Neural cell (in vitro differentiated cells): ENCODE measurements at regions not wholly inside any gene's neighbourhood (a gene's known extent, or its start where the extent isn't known, plus 50 kb on each side); places are given as distances from the start of the nearest gene placed in this dataset.

Experiments used
- H2AFZ ChIP-seq: fragments of 200-600, 300-800 bp; sonication (generic), shearing (Covaris generic); 2 replicates; pipeline ENCODE4 v1.6.0; 2014; ENCODE audit warnings: low read depth, mild to moderate bottlenecking, antibody characterized with exemption, low read length, moderate library complexity
- H3F3A ChIP-seq: fragments of 200-600 bp; shearing (Covaris generic); 2 replicates; pipeline ENCODE4 v1.6.1; 2016; ENCODE audit warnings: mild to moderate bottlenecking, moderate library complexity, mixed read lengths, antibody characterized with exemption, low read length; ENCODE audit not compliant: insufficient read depth, poor library complexity, severe bottlenecking
- H3K27ac ChIP-seq: fragments of 200-600, 300-800 bp; sonication (generic), shearing (Covaris generic); 2 replicates; pipeline ENCODE4 v1.5.1; 2014; ENCODE audit warnings: mild to moderate bottlenecking, low read length, moderate library complexity
- H3K27me3 ChIP-seq: fragments of 300-800, 200-600 bp; sonication (generic), shearing (Covaris generic); 2 replicates; pipeline ENCODE4 v1.6.0; 2014; ENCODE audit warnings: mild to moderate bottlenecking, low read depth, low read length, moderate library complexity; ENCODE audit not compliant: insufficient read depth
- H3K36me3 ChIP-seq: fragments of 300-800, 200-600 bp; sonication (generic), shearing (Covaris generic); 2 replicates; pipeline ENCODE4 v1.5.1; 2014; ENCODE audit warnings: mild to moderate bottlenecking, antibody characterized with exemption, low read length, moderate library complexity; ENCODE audit not compliant: insufficient read depth
- H3K4me2 ChIP-seq: fragments of 300-800, 200-600 bp; sonication (generic), shearing (Covaris generic); 2 replicates; pipeline ENCODE4 v1.6.0; 2014; ENCODE audit warnings: mild to moderate bottlenecking, low read length
- H3K4me3 ChIP-seq: fragments of 300-800, 200-600 bp; sonication (generic), shearing (Covaris generic); 2 replicates; pipeline ENCODE4 v1.5.1; 2014; ENCODE audit warnings: mild to moderate bottlenecking, low read length, moderate library complexity
- H3K79me2 ChIP-seq: fragments of 200-600 bp; shearing (Covaris generic); replicated peaks from 2 replicates; pipeline ENCODE4 v1.6.0; 2014; ENCODE audit warnings: mild to moderate bottlenecking, low read length, moderate library complexity; ENCODE audit not compliant: insufficient read depth
- H3K9ac ChIP-seq: fragments of 300-800, 200-600 bp; sonication (generic), shearing (Covaris generic); 2 replicates; pipeline ENCODE4 v1.6.1; 2016; ENCODE audit warnings: mild to moderate bottlenecking, low read length, mixed read lengths
- H3K9me2 ChIP-seq: fragments of 200-600 bp; shearing (Covaris generic); 2 replicates; pipeline ENCODE4 v1.6.1; 2016; ENCODE audit warnings: mild to moderate bottlenecking, low read length, mixed read lengths; ENCODE audit not compliant: insufficient read depth
- H3K9me3 ChIP-seq: fragments of 200-600, 300-800 bp; sonication (generic), shearing (Covaris generic); 2 replicates; pipeline ENCODE4 v1.6.1; 2016; ENCODE audit warnings: mild to moderate bottlenecking, mixed run types, low read length, moderate library complexity, mixed read lengths
- H4K20me1 ChIP-seq: fragments of 200-600 bp; shearing (Covaris generic); 2 replicates; pipeline ENCODE4 v1.6.1; 2016; ENCODE audit warnings: mild to moderate bottlenecking, mixed run types; ENCODE audit not compliant: insufficient read depth
- CTCF ChIP-seq: fragments of 450-650 bp; IDR thresholded peaks from 2 replicates; pipeline ENCODE4 v1.5.1; 2014; ENCODE audit warnings: antibody characterized with exemption, mild to moderate bottlenecking, moderate library complexity; ENCODE audit not compliant: poor library complexity, severe bottlenecking
- EP300 ChIP-seq: fragments of 450-650 bp; conservative IDR thresholded peaks from 2 replicates; pipeline ENCODE4 v1.6.1; 2014; ENCODE audit warnings: antibody characterized with exemption, mild to moderate bottlenecking, moderate library complexity; ENCODE audit not compliant: poor library complexity, severe bottlenecking
- EZH2 ChIP-seq: fragments of 200-600, 300-800 bp; shearing (Covaris generic), sonication (generic); IDR thresholded peaks from 2 replicates; pipeline ENCODE4 v1.6.1; 2014; ENCODE audit warnings: antibody characterized with exemption, low read length, borderline replicate concordance, mild to moderate bottlenecking; ENCODE audit not compliant: insufficient read depth, poor library complexity, severe bottlenecking
- MXI1 ChIP-seq: fragments of 450-650 bp; conservative IDR thresholded peaks from 2 replicates; pipeline ENCODE4 v1.6.1; 2014; ENCODE audit warnings: antibody characterized with exemption, mild to moderate bottlenecking; ENCODE audit not compliant: poor library complexity, severe bottlenecking
- POLR2AphosphoS5 ChIP-seq: IDR thresholded peaks from 2 replicates; pipeline ENCODE4 v1.6.1; 2012
- RAD21 ChIP-seq: fragments of 450-650 bp; conservative IDR thresholded peaks from 2 replicates; pipeline ENCODE4 v1.6.1; 2014; ENCODE audit warnings: antibody characterized with exemption, mild to moderate bottlenecking, moderate library complexity
- REST ChIP-seq: IDR thresholded peaks from 2 replicates; pipeline ENCODE4 v1.6.1; 2012; ENCODE audit warnings: borderline replicate concordance
- SMC3 ChIP-seq: fragments of 450-650 bp; conservative IDR thresholded peaks from 2 replicates; pipeline ENCODE4 v1.6.1; 2014; ENCODE audit warnings: antibody characterized with exemption, mild to moderate bottlenecking, moderate library complexity; ENCODE audit not compliant: poor library complexity
- TAF1 ChIP-seq: IDR thresholded peaks from 2 replicates; pipeline ENCODE4 v1.6.1; 2012; ENCODE audit warnings: low read depth

GRCh38 chr10:78905015-78905956, 163.5 kb upstream of the ZMIZ1 start:
- Histone ChIP-seq H4K20me1 (no peaks in the 10 kb centered on the region), H3K9me3 (no peaks in the 10 kb centered on the region), H3K4me3 (no peak overlapping the region), H3F3A (no peaks in the 10 kb centered on the region), H3K36me3 (no peaks in the 10 kb centered on the region), H3K27ac (no peak overlapping the region), H2AFZ (no peak overlapping the region), H3K79me2 (no peaks in the 10 kb centered on the region), H3K27me3 (no peaks in the 10 kb centered on the region), H3K4me2 (no peak overlapping the region), H3K9ac (no peak overlapping the region), H3K9me2 (no peaks in the 10 kb centered on the region)
- TF ChIP-seq SMC3: no peak
- no peak for TF ChIP-seq EP300
- TF ChIP-seq REST: no peak
- no peak for TF ChIP-seq EZH2
- no peak for TF ChIP-seq RAD21
- no peak for TF ChIP-seq POLR2AphosphoS5
- TF ChIP-seq TAF1: no peak
- no peak for TF ChIP-seq CTCF
- no peak for TF ChIP-seq MXI1

GRCh38 chr10:78905957-78906308, 162.8 kb upstream of the ZMIZ1 start:
- no peaks in the 10 kb centered on the region for H4K20me1 ChIP-seq
- H3K36me3 ChIP-seq: no peaks in the 10 kb centered on the region
- no peaks in the 10 kb centered on the region for H3K9me2 ChIP-seq
- H3K9me3 ChIP-seq: no peaks in the 10 kb centered on the region
- no peaks in the 10 kb centered on the region for H3F3A ChIP-seq
- H2AFZ ChIP-seq: no peak overlapping the region
- no peak for TF ChIP-seq EP300
- no peak for TF ChIP-seq CTCF
- no peak for TF ChIP-seq RAD21
- no peak for TF ChIP-seq POLR2AphosphoS5
- no peak for TF ChIP-seq EZH2
- no peak for TF ChIP-seq TAF1
- no peak for TF ChIP-seq SMC3
- no peak for TF ChIP-seq REST
- no peak for TF ChIP-seq MXI1
- no peak overlapping the region for H3K27ac ChIP-seq
- H3K4me3 ChIP-seq: no peak overlapping the region
- no peaks in the 10 kb centered on the region for H3K27me3 ChIP-seq
- no peak overlapping the region for H3K9ac ChIP-seq
- no peaks in the 10 kb centered on the region for H3K79me2 ChIP-seq
- no peak overlapping the region for H3K4me2 ChIP-seq
